ENCODE measurements at regions not wholly inside any gene's neighbourhood (a gene's known extent, or its start where the extent isn't known, plus 50 kb on each side); places are given as distances from the start of the nearest gene placed in this dataset.
"Not testable (repeated sequence)": the region's sequence is repeated elsewhere in the genome, so short reads cannot be mapped to it uniquely, and the experiment has no call there.

- DNase-seq (ENCODE audit: low read depth in 2 of 2): no peak
Measured at GRCh38 chr18:26650310-26651268, 102.2 kb upstream of the KCTD1 start.

GRCh38 chr18:26649193-26649543, 100.8 kb upstream of the KCTD1 start:
- DNase-seq (ENCODE audit: low read depth in 2 of 2): no peak

GRCh38 chr18:26648509-26649192, 100.3 kb upstream of the KCTD1 start:
- no peak for DNase-seq (ENCODE audit: low read depth in 2 of 2)

- DNase-seq (ENCODE audit: low read depth in 2 of 2): no peak
Measured at GRCh38 chr18:26646901-26647300, 98.5 kb upstream of the KCTD1 start.

GRCh38 chr18:26642440-26643348, 94.3 kb upstream of the KCTD1 start:
- no peak for DNase-seq (ENCODE audit: low read depth in 2 of 2)

GRCh38 chr18:26640541-26640940, 92.2 kb upstream of the KCTD1 start:
- no peak for DNase-seq (ENCODE audit: low read depth in 2 of 2)

- no peak for DNase-seq (ENCODE audit: low read depth in 2 of 2)
Measured at GRCh38 chr18:26639149-26639548, 90.8 kb upstream of the KCTD1 start.

- DNase-seq (ENCODE audit: low read depth in 2 of 2): no peak
Measured at GRCh38 chr18:26637983-26638382, 89.6 kb upstream of the KCTD1 start.

GRCh38 chr18:26637324-26637723, 89.0 kb upstream of the KCTD1 start:
- no peak for DNase-seq (ENCODE audit: low read depth in 2 of 2)

GRCh38 chr18:26635466-26635865, 87.1 kb upstream of the KCTD1 start:
- DNase-seq (ENCODE audit: low read depth in 2 of 2): no peak

- DNase-seq (ENCODE audit: low read depth in 2 of 2): no peak
Measured at GRCh38 chr18:26634631-26635030, 86.3 kb upstream of the KCTD1 start.

GRCh38 chr18:26631135-26631534, 82.8 kb upstream of the KCTD1 start:
- DNase-seq (ENCODE audit: low read depth in 2 of 2): no peak

- DNase-seq (ENCODE audit: low read depth in 2 of 2): no peak
Measured at GRCh38 chr18:26630596-26630995, 82.2 kb upstream of the KCTD1 start.

GRCh38 chr18:26628017-26628416, 79.7 kb upstream of the KCTD1 start:
- DNase-seq (ENCODE audit: low read depth in 2 of 2): no peak

- no peak for DNase-seq (ENCODE audit: low read depth in 2 of 2)
Measured at GRCh38 chr18:26624443-26624842, 76.1 kb upstream of the KCTD1 start.

GRCh38 chr18:26623314-26623713, 75.0 kb upstream of the KCTD1 start:
- not testable (repeated sequence) for DNase-seq (ENCODE audit: low read depth in 2 of 2)

GRCh38 chr18:26621161-26622026, 73.0 kb upstream of the KCTD1 start:
- DNase-seq (ENCODE audit: low read depth in 2 of 2): peak in 1 of 2 donors; percentile 8

- DNase-seq (ENCODE audit: low read depth in 2 of 2): no peak
Measured at GRCh38 chr18:26619350-26619749, 71.0 kb upstream of the KCTD1 start.

- no peak for DNase-seq (ENCODE audit: low read depth in 2 of 2)
Measured at GRCh38 chr18:26618135-26618534, 69.8 kb upstream of the KCTD1 start.

GRCh38 chr18:26617151-26617554, 68.8 kb upstream of the KCTD1 start:
- DNase-seq (ENCODE audit: low read depth in 2 of 2): no peak

- DNase-seq (ENCODE audit: low read depth in 2 of 2): no peak
Measured at GRCh38 chr18:26614374-26614773, 66.0 kb upstream of the KCTD1 start.

Measured in stimulated activated CD8-positive, alpha-beta memory T cell treated with anti-CD3 and anti-CD28 coated beads, Interleukin-2, amount 100 ng/mL, for 48 hours (primary cell).